ENCODE measurements at regions not wholly inside any gene's neighbourhood (a gene's known extent, or its start where the extent isn't known, plus 50 kb on each side); places are given as distances from the start of the nearest gene placed in this dataset.

GRCh38 chrY:8033200-8033599 lies 1121.6 kb upstream of the AMELY start:
- no peak for TF ChIP-seq CTCF (IDR thresholded peaks at IDR 0.05; ENCODE audit: low read length)
- no peak for TF ChIP-seq EZH2 (IDR thresholded peaks at IDR 0.05; ENCODE audit: borderline replicate concordance, low read length)
- H2AFZ ChIP-seq (ENCODE audit: low read length) = no peak overlapping the region
- H3K4me3 ChIP-seq (ENCODE audit: low read depth, low read length, poor library complexity, severe bottlenecking) = no peak overlapping the region
- H3K27ac ChIP-seq (ENCODE audit: low read depth, low read length, poor library complexity, severe bottlenecking) = no peak overlapping the region
- no peaks in the 10 kb centered on the region for H3K9me2 ChIP-seq (ENCODE audit: low read depth, low read length)
- H3K4me2 ChIP-seq (ENCODE audit: low read length) = no peak overlapping the region
- no peaks in the 10 kb centered on the region for H4K20me1 ChIP-seq (ENCODE audit: insufficient read depth, low read length)
- no peaks in the 10 kb centered on the region for H3K9me3 ChIP-seq (ENCODE audit: low read length)
- no peaks in the 10 kb centered on the region for H3K27me3 ChIP-seq (ENCODE audit: insufficient read depth, low read length)
- no peaks in the 10 kb centered on the region for H3K36me3 ChIP-seq (ENCODE audit: insufficient read depth, low read length)
- no peaks in the 10 kb centered on the region for H3F3A ChIP-seq (ENCODE audit: insufficient read depth, low read length)
- no peaks in the 10 kb centered on the region for H3K4me1 ChIP-seq (ENCODE audit: insufficient read depth, low read length, severe bottlenecking)
- H3K9ac ChIP-seq (ENCODE audit: low read length) = no peak overlapping the region
- no peaks in the 10 kb centered on the region for H3K79me2 ChIP-seq (ENCODE audit: insufficient read depth, low read length)

- Histone ChIP-seq H3K79me2 (ENCODE audit: insufficient read depth, low read length) (no peaks in the 10 kb centered on the region), H3K9me3 (ENCODE audit: low read length) (no peaks in the 10 kb centered on the region), H3K36me3 (ENCODE audit: insufficient read depth, low read length) (no peaks in the 10 kb centered on the region), H2AFZ (ENCODE audit: low read length) (no peak overlapping the region), H3K27me3 (ENCODE audit: insufficient read depth, low read length) (no peaks in the 10 kb centered on the region), H3K4me1 (ENCODE audit: insufficient read depth, low read length, severe bottlenecking) (no peaks in the 10 kb centered on the region), H3K4me2 (ENCODE audit: low read length) (no peak overlapping the region), H3K9me2 (ENCODE audit: low read depth, low read length) (no peaks in the 10 kb centered on the region), H3K27ac (ENCODE audit: low read depth, low read length, poor library complexity, severe bottlenecking) (no peak overlapping the region), H4K20me1 (ENCODE audit: insufficient read depth, low read length) (no peaks in the 10 kb centered on the region), H3K4me3 (ENCODE audit: low read depth, low read length, poor library complexity, severe bottlenecking) (no peak overlapping the region), H3K9ac (ENCODE audit: low read length) (no peak overlapping the region), H3F3A (ENCODE audit: insufficient read depth, low read length) (no peaks in the 10 kb centered on the region)
- TF ChIP-seq EZH2 (IDR thresholded peaks at IDR 0.05; ENCODE audit: borderline replicate concordance, low read length) = no peak
These were observed 1109.0 kb upstream of the AMELY start for GRCh38 chrY:8020540-8020939.

- H3K4me2 ChIP-seq (ENCODE audit: low read length) = no peak overlapping the region
- no peaks in the 10 kb centered on the region for H3K27me3 ChIP-seq (ENCODE audit: insufficient read depth, low read length)
- no peak for TF ChIP-seq EZH2 (IDR thresholded peaks at IDR 0.05; ENCODE audit: borderline replicate concordance, low read length)
- no peak for TF ChIP-seq CTCF (IDR thresholded peaks at IDR 0.05; ENCODE audit: low read length)
- no peaks in the 10 kb centered on the region for H3K9me3 ChIP-seq (ENCODE audit: low read length)
- no peaks in the 10 kb centered on the region for H3K4me1 ChIP-seq (ENCODE audit: insufficient read depth, low read length, severe bottlenecking)
- H3K36me3 ChIP-seq (ENCODE audit: insufficient read depth, low read length) = no peaks in the 10 kb centered on the region
- H3K9ac ChIP-seq (ENCODE audit: low read length) = no peak overlapping the region
- no peak overlapping the region for H3K4me3 ChIP-seq (ENCODE audit: low read depth, low read length, poor library complexity, severe bottlenecking)
- no peaks in the 10 kb centered on the region for H4K20me1 ChIP-seq (ENCODE audit: insufficient read depth, low read length)
- no peak overlapping the region for H3K27ac ChIP-seq (ENCODE audit: low read depth, low read length, poor library complexity, severe bottlenecking)
- H3F3A ChIP-seq (ENCODE audit: insufficient read depth, low read length) = no peaks in the 10 kb centered on the region
- no peaks in the 10 kb centered on the region for H3K79me2 ChIP-seq (ENCODE audit: insufficient read depth, low read length)
- H3K9me2 ChIP-seq (ENCODE audit: low read depth, low read length) = no peaks in the 10 kb centered on the region
- H2AFZ ChIP-seq (ENCODE audit: low read length) = no peak overlapping the region
These were observed 1100.0 kb upstream of the AMELY start for GRCh38 chrY:8011515-8011914.

- Histone ChIP-seq H4K20me1 (ENCODE audit: insufficient read depth, low read length) (no peaks in the 10 kb centered on the region), H3K9me3 (ENCODE audit: low read length) (no peaks in the 10 kb centered on the region), H3K27me3 (ENCODE audit: insufficient read depth, low read length) (no peaks in the 10 kb centered on the region), H3F3A (ENCODE audit: insufficient read depth, low read length) (no peaks in the 10 kb centered on the region), H3K4me1 (ENCODE audit: insufficient read depth, low read length, severe bottlenecking) (no peaks in the 10 kb centered on the region), H3K36me3 (ENCODE audit: insufficient read depth, low read length) (no peaks in the 10 kb centered on the region), H3K4me2 (ENCODE audit: low read length) (no peak overlapping the region), H2AFZ (ENCODE audit: low read length) (no peak overlapping the region), H3K9ac (ENCODE audit: low read length) (no peak overlapping the region), H3K79me2 (ENCODE audit: insufficient read depth, low read length) (no peaks in the 10 kb centered on the region), H3K27ac (ENCODE audit: low read depth, low read length, poor library complexity, severe bottlenecking) (no peak overlapping the region), H3K4me3 (ENCODE audit: low read depth, low read length, poor library complexity, severe bottlenecking) (no peak overlapping the region), H3K9me2 (ENCODE audit: low read depth, low read length) (no peaks in the 10 kb centered on the region)
- TF ChIP-seq EZH2 (IDR thresholded peaks at IDR 0.05; ENCODE audit: borderline replicate concordance, low read length) (no peak), CTCF (IDR thresholded peaks at IDR 0.05; ENCODE audit: low read length) (no peak)
These were observed 1092.6 kb upstream of the AMELY start for GRCh38 chrY:8004196-8004595.
